Effector memory CD8-positive, alpha-beta T cell (primary cell): ENCODE measurements at regions not wholly inside any gene's neighbourhood (a gene's known extent, or its start where the extent isn't known, plus 50 kb on each side); places are given as distances from the start of the nearest gene placed in this dataset.

Experiments used
- ATAC-seq: fragments of 150-1000 bp; cut with Tn5 transposase; replicated peaks from 2 replicates; pipeline ENCODE4 v1.10.0; 2021; ENCODE audit warnings: mild to moderate bottlenecking, moderate library complexity
- DNase-seq, 3 experiments: peaks; one replicate each; pipeline ENCODE4 v3.0.0; 2021
- H3K27ac Mint-ChIP-seq, 2 donors: one replicate each; pipeline ENCODE4 v1.8.0; 2022; ENCODE audit warnings: mild to moderate bottlenecking in 2 of 2, mixed read lengths in 2 of 2, moderate library complexity in 2 of 2
- H3K27me3 Mint-ChIP-seq, 2 donors: one replicate each; pipeline ENCODE4 v1.8.0; 2022; ENCODE audit warnings: mixed read lengths in 2 of 2
- H3K36me3 Mint-ChIP-seq: one replicate; pipeline ENCODE4 v1.8.0; 2022; ENCODE audit warnings: mild to moderate bottlenecking, moderate library complexity, mixed read lengths; ENCODE audit not compliant: insufficient read depth
- H3K4me1 Mint-ChIP-seq, 2 donors: one replicate each; pipeline ENCODE4 v1.8.0; 2022; ENCODE audit warnings: low read depth in 2 of 2, mixed read lengths in 2 of 2
- H3K4me3 Mint-ChIP-seq, 2 donors: one replicate each; pipeline ENCODE4 v1.8.0; 2022; ENCODE audit warnings: mild to moderate bottlenecking in 2 of 2, mixed read lengths in 2 of 2, moderate library complexity in 2 of 2
- H3K9me3 Mint-ChIP-seq, 2 donors: one replicate each; pipeline ENCODE4 v1.8.0; 2022; ENCODE audit warnings: mixed read lengths in 2 of 2

- H3K27ac Mint-ChIP-seq, result no peak overlapping the region
- H3K27me3 Mint-ChIP-seq, result peaks cover 32 to 69% of the 10 kb centered on the region in 2 donors
- no peaks in the 10 kb centered on the region for H3K9me3 Mint-ChIP-seq
- no peaks in the 10 kb centered on the region for H3K36me3 Mint-ChIP-seq
- H3K4me1 Mint-ChIP-seq, result no peaks in the 10 kb centered on the region
- DNase-seq, result no peak
- no peak for ATAC-seq
- no peak overlapping the region for H3K4me3 Mint-ChIP-seq
These were observed 165.0 kb upstream of the SULF2 start for GRCh38 chr20:47950124-47950912.

- DNase-seq, result no peak
- H3K36me3 Mint-ChIP-seq, result no peaks in the 10 kb centered on the region
- no peak overlapping the region for H3K27ac Mint-ChIP-seq
- H3K9me3 Mint-ChIP-seq, result no peaks in the 10 kb centered on the region
- H3K4me3 Mint-ChIP-seq, result no peak overlapping the region
- no peak for ATAC-seq
- H3K27me3 Mint-ChIP-seq, result peaks cover 42 to 65% of the 10 kb centered on the region in 2 donors
- H3K4me1 Mint-ChIP-seq, result no peaks in the 10 kb centered on the region
These were observed 163.9 kb upstream of the SULF2 start for GRCh38 chr20:47949230-47949629.

GRCh38 chr20:47944682-47945081 is 159.4 kb upstream of the SULF2 start:
- no peak overlapping the region for H3K27ac Mint-ChIP-seq
- no peaks in the 10 kb centered on the region for H3K36me3 Mint-ChIP-seq
- H3K27me3 Mint-ChIP-seq, result peaks cover 50 to 58% of the 10 kb centered on the region in 2 donors
- no peak for ATAC-seq
- H3K4me1 Mint-ChIP-seq, result no peaks in the 10 kb centered on the region
- no peaks in the 10 kb centered on the region for H3K9me3 Mint-ChIP-seq
- DNase-seq, result no peak
- no peak overlapping the region for H3K4me3 Mint-ChIP-seq

- DNase-seq (no peak), ATAC-seq (no peak)
- Mint-ChIP-seq H3K27me3 (peaks cover 53 to 62% of the 10 kb centered on the region in 2 donors), H3K4me1 (no peaks in the 10 kb centered on the region), H3K36me3 (no peaks in the 10 kb centered on the region), H3K9me3 (no peaks in the 10 kb centered on the region), H3K27ac (no peak overlapping the region), H3K4me3 (no peak overlapping the region)
These were observed 156.6 kb upstream of the SULF2 start for GRCh38 chr20:47941869-47942268.

GRCh38 chr20:47940101-47940813 is 155.0 kb upstream of the SULF2 start:
- no peaks in the 10 kb centered on the region for H3K9me3 Mint-ChIP-seq
- DNase-seq (no peak), ATAC-seq (no peak)
- no peak overlapping the region for H3K4me3 Mint-ChIP-seq
- H3K27ac Mint-ChIP-seq, result no peak overlapping the region
- peaks cover 40 to 55% of the 10 kb centered on the region in 2 donors for H3K27me3 Mint-ChIP-seq
- H3K4me1 Mint-ChIP-seq, result no peaks in the 10 kb centered on the region
- H3K36me3 Mint-ChIP-seq, result no peaks in the 10 kb centered on the region

GRCh38 chr20:47936612-47937011 is 151.3 kb upstream of the SULF2 start:
- peaks cover 30 to 47% of the 10 kb centered on the region in 2 donors for H3K27me3 Mint-ChIP-seq
- H3K9me3 Mint-ChIP-seq, result no peaks in the 10 kb centered on the region
- ATAC-seq, result no peak
- DNase-seq, result no peak
- H3K4me1 Mint-ChIP-seq, result no peaks in the 10 kb centered on the region
- H3K4me3 Mint-ChIP-seq, result no peak overlapping the region
- no peaks in the 10 kb centered on the region for H3K36me3 Mint-ChIP-seq
- no peak overlapping the region for H3K27ac Mint-ChIP-seq

GRCh38 chr20:47934761-47935160 is 149.5 kb upstream of the SULF2 start:
- Mint-ChIP-seq H3K27me3 (peaks cover 37 to 54% of the 10 kb centered on the region in 2 donors), H3K27ac (no peak overlapping the region), H3K9me3 (no peaks in the 10 kb centered on the region), H3K4me3 (no peak overlapping the region), H3K4me1 (no peaks in the 10 kb centered on the region), H3K36me3 (no peaks in the 10 kb centered on the region)
- no peak for ATAC-seq
- DNase-seq, result no peak

- Mint-ChIP-seq H3K9me3 (no peaks in the 10 kb centered on the region), H3K27me3 (peaks cover 30 to 33% of the 10 kb centered on the region in 2 donors), H3K4me3 (no peak overlapping the region), H3K27ac (no peak overlapping the region), H3K36me3 (no peaks in the 10 kb centered on the region), H3K4me1 (no peaks in the 10 kb centered on the region)
- ATAC-seq (no peak), DNase-seq (no peak)
These were observed 146.2 kb upstream of the SULF2 start for GRCh38 chr20:47931443-47931842.

- H3K4me3 Mint-ChIP-seq, result no peak overlapping the region
- no peak for ATAC-seq
- H3K36me3 Mint-ChIP-seq, result no peaks in the 10 kb centered on the region
- no peak overlapping the region for H3K27ac Mint-ChIP-seq
- no peaks in the 10 kb centered on the region for H3K9me3 Mint-ChIP-seq
- H3K4me1 Mint-ChIP-seq, result no peaks in the 10 kb centered on the region
- DNase-seq, result no peak
- H3K27me3 Mint-ChIP-seq, result peaks cover 28 to 36% of the 10 kb centered on the region in 2 donors
These were observed 145.7 kb upstream of the SULF2 start for GRCh38 chr20:47931002-47931401.

GRCh38 chr20:47929368-47930115 is 144.3 kb upstream of the SULF2 start:
- H3K36me3 Mint-ChIP-seq, result no peaks in the 10 kb centered on the region
- no peaks in the 10 kb centered on the region for H3K9me3 Mint-ChIP-seq
- H3K4me3 Mint-ChIP-seq, result no peak overlapping the region
- H3K27ac Mint-ChIP-seq, result no peak overlapping the region
- no peak for DNase-seq
- peaks cover 30 to 37% of the 10 kb centered on the region in 2 donors for H3K27me3 Mint-ChIP-seq
- H3K4me1 Mint-ChIP-seq, result no peaks in the 10 kb centered on the region
- no peak for ATAC-seq

- no peaks in the 10 kb centered on the region for H3K4me1 Mint-ChIP-seq
- no peaks in the 10 kb centered on the region for H3K9me3 Mint-ChIP-seq
- DNase-seq (no peak), ATAC-seq (no peak)
- peaks cover 31 to 48% of the 10 kb centered on the region in 2 donors for H3K27me3 Mint-ChIP-seq
- H3K36me3 Mint-ChIP-seq, result no peaks in the 10 kb centered on the region
- no peak overlapping the region for H3K4me3 Mint-ChIP-seq
- H3K27ac Mint-ChIP-seq, result no peak overlapping the region
These were observed 142.7 kb upstream of the SULF2 start for GRCh38 chr20:47927944-47928343.

- Mint-ChIP-seq H3K9me3 (no peaks in the 10 kb centered on the region), H3K36me3 (no peaks in the 10 kb centered on the region), H3K27ac (no peak overlapping the region), H3K27me3 (peaks cover 35 to 53% of the 10 kb centered on the region in 2 donors), H3K4me3 (no peak overlapping the region), H3K4me1 (no peaks in the 10 kb centered on the region)
- ATAC-seq (no peak), DNase-seq (no peak)
These were observed 142.1 kb upstream of the SULF2 start for GRCh38 chr20:47927385-47927851.

- Mint-ChIP-seq H3K4me3 (no peak overlapping the region), H3K9me3 (no peaks in the 10 kb centered on the region), H3K27me3 (peaks cover 35 to 57% of the 10 kb centered on the region in 2 donors), H3K27ac (no peak overlapping the region), H3K36me3 (no peaks in the 10 kb centered on the region), H3K4me1 (no peaks in the 10 kb centered on the region)
- DNase-seq (no peak), ATAC-seq (no peak)
These were observed 141.4 kb upstream of the SULF2 start for GRCh38 chr20:47926731-47927130.
